ENCODE measurements at regions not wholly inside any gene's neighbourhood (a gene's known extent, or its start where the extent isn't known, plus 50 kb on each side); places are given as distances from the start of the nearest gene placed in this dataset.

- no peak for TF ChIP-seq POLR2A (IDR thresholded peaks at IDR 0.05; ENCODE audit: low read depth)
- TF ChIP-seq EP300 (IDR thresholded peaks at IDR 0.05): no peak
Measured at GRCh38 chrX:148337873-148338272, 162.5 kb upstream of the AFF2 start.
